HCT116 (cell line): ENCODE measurements at regions not wholly inside any gene's neighbourhood (a gene's known extent, or its start where the extent isn't known, plus 50 kb on each side); places are given as distances from the start of the nearest gene placed in this dataset.

Experiments used
- ATAC-seq: fragments of 200-7000 bp; cut with Tn5 transposase; 2 replicates; pipeline ENCODE4 v1.9.1; 2020; ENCODE audit warnings: mild to moderate bottlenecking, moderate library complexity
- BruUV-seq: library from RNA; stranded (reverse); fragments of 400-500 nt; replicated peaks from 2 replicates; lab custom pipeline; 2021; lab: Mats Ljungman, UMichigan
- CTCF ChIA-PET: fragments of 300-600 bp; sonication (Branson Sonifier 250); formaldehyde crosslinking; loops from one replicate; lab custom pipeline; 2021; ENCODE audit warnings: antibody characterized with exemption; lab: Charles Lee
- POLR2A ChIA-PET: fragments of 300-600, 350-600 bp; sonication (Branson Sonifier 250); formaldehyde crosslinking; loops from one replicate; lab custom pipeline; 2021; ENCODE audit warnings: antibody characterized with exemption; lab: Charles Lee
- RAD21 ChIA-PET, 2 experiments: fragments of 300-600 bp; sonication (Branson Sonifier 250); formaldehyde crosslinking; loops; one replicate each; lab custom pipeline; 2023; ENCODE audit warnings: low total read pairs in 2 of 2; ENCODE audit not compliant: uncharacterized antibody in 2 of 2, unreplicated experiment in 2 of 2, low non-redundant PET in 1 of 2; lab: Charles Lee
- DNase-seq: peaks from one replicate; pipeline ENCODE4 v3.0.0-alpha.2; 2010; ENCODE audit warnings: low read depth, low spot score
- H2AFZ ChIP-seq: fragments of 200-600 bp; shearing (Covaris generic), sonication (generic); 2 replicates; pipeline ENCODE4 v1.6.1; 2017; ENCODE audit warnings: low read depth, mixed run types, mixed read lengths, antibody characterized with exemption, low read length; ENCODE audit not compliant: poor library complexity, severe bottlenecking
- H3K27ac ChIP-seq: 2 replicates; pipeline ENCODE4 v1.5.1; 2012; ENCODE audit warnings: low read depth, low read length
- H3K27me3 ChIP-seq: fragments of 200-600 bp; sonication (generic); 2 replicates; pipeline ENCODE4 v1.6.1; 2016; ENCODE audit warnings: mixed run types, low read length, mixed read lengths; ENCODE audit not compliant: insufficient read depth
- H3K36me3 ChIP-seq, 2 experiments: fragments of 200-500 bp in 1 of 2; fragments of 200-600 bp in 1 of 2; sonication (Bioruptor generic) in 1 of 2; sonication (generic) in 1 of 2; 2 replicates each; pipeline versions ENCODE4 v1.5.1 to v1.6.1; 2014 to 2016; ENCODE audit warnings: low read length in 2 of 2, inconsistent platforms in 1 of 2, mixed read lengths in 1 of 2, mixed run types in 1 of 2; ENCODE audit not compliant: insufficient read depth in 2 of 2, control insufficient read depth in 1 of 2
- H3K4me1 ChIP-seq, 2 experiments: fragments of 200-600 bp in 1 of 2; sonication (generic) in 1 of 2; 2 replicates each; pipeline versions ENCODE4 v1.5.1 to v1.6.1; 2012 to 2017; ENCODE audit warnings: low read length in 2 of 2, inconsistent platforms in 1 of 2, mild to moderate bottlenecking in 1 of 2, mixed read lengths in 1 of 2, mixed run types in 1 of 2, moderate library complexity in 1 of 2; ENCODE audit not compliant: insufficient read depth in 2 of 2, control insufficient read depth in 1 of 2
- H3K4me2 ChIP-seq: fragments of 200-600 bp; sonication (generic); 2 replicates; pipeline ENCODE4 v1.6.1; 2017; ENCODE audit warnings: mixed run types, low read length, mixed read lengths
- H3K4me3 ChIP-seq, 2 experiments: fragments of 200-600 bp in 1 of 2; sonication (generic) in 1 of 2; replicated peaks in 1 of 2; 2 replicates each; pipeline ENCODE4 v1.5.1; 2011 to 2016; ENCODE audit warnings: low read length in 2 of 2, control low read depth in 1 of 2, low read depth in 1 of 2, mild to moderate bottlenecking in 1 of 2, mixed read lengths in 1 of 2, mixed run types in 1 of 2
- H3K79me2 ChIP-seq: fragments of 200-600 bp; sonication (generic); 2 replicates; pipeline ENCODE4 v1.6.1; 2017; ENCODE audit warnings: mild to moderate bottlenecking, mixed run types, low read length, moderate library complexity, mixed read lengths; ENCODE audit not compliant: insufficient read depth
- H3K9ac ChIP-seq: fragments of 200-600 bp; sonication (generic); 2 replicates; pipeline ENCODE4 v1.6.1; 2016; ENCODE audit warnings: low read length, mixed read lengths
- H3K9me2 ChIP-seq: fragments of 200-600 bp; sonication (generic), shearing (Covaris generic); 2 replicates; pipeline ENCODE4 v1.6.1; 2017; ENCODE audit warnings: mixed run types, mild to moderate bottlenecking, moderate library complexity; ENCODE audit not compliant: insufficient read depth
- H3K9me3 ChIP-seq, 2 experiments: fragments of 200-500 bp in 1 of 2; fragments of 200-600 bp in 1 of 2; sonication (Bioruptor generic) in 1 of 2; sonication (generic) in 1 of 2; 2 replicates each; pipeline ENCODE4 v1.6.1; 2014 to 2017; ENCODE audit warnings: low read length in 2 of 2, mixed read lengths in 2 of 2, inconsistent platforms in 1 of 2, low read depth in 1 of 2, mild to moderate bottlenecking in 1 of 2, mixed run types in 1 of 2, moderate library complexity in 1 of 2; ENCODE audit not compliant: control insufficient read depth in 1 of 2, insufficient read depth in 1 of 2
- H4K20me1 ChIP-seq: fragments of 200-600 bp; sonication (generic), shearing (Covaris generic); 2 replicates; pipeline ENCODE4 v1.6.1; 2017; ENCODE audit warnings: mixed run types, mild to moderate bottlenecking, moderate library complexity; ENCODE audit not compliant: insufficient read depth
- ELF1 ChIP-seq: IDR thresholded peaks from 2 replicates; pipeline ENCODE4 v1.6.1; 2012; ENCODE audit warnings: low read depth, borderline replicate concordance
- EZH2 ChIP-seq: fragments of 200-600 bp; sonication (generic); IDR thresholded peaks from 2 replicates; pipeline ENCODE4 v1.6.1; 2017; ENCODE audit warnings: antibody characterized with exemption, mixed run types
- EZH2phosphoT487 ChIP-seq: fragments of 200-600 bp; IDR thresholded peaks from 2 replicates; pipeline ENCODE4 v1.6.1; 2018; ENCODE audit warnings: antibody characterized with exemption, borderline replicate concordance
- FOSL1 ChIP-seq: IDR thresholded peaks from 2 replicates; pipeline ENCODE4 v1.6.1; 2012; ENCODE audit warnings: low read depth
- POLR2AphosphoS5 ChIP-seq: IDR thresholded peaks from 2 replicates; pipeline ENCODE4 v1.6.1; 2011; ENCODE audit warnings: mild to moderate bottlenecking, low read depth, low read length, moderate library complexity
- RAD21 ChIP-seq: IDR thresholded peaks from 2 replicates; pipeline ENCODE4 v1.6.1; 2012; ENCODE audit warnings: low read depth, mild to moderate bottlenecking
- SP1 ChIP-seq: IDR thresholded peaks from 2 replicates; pipeline ENCODE4 v1.6.1; 2012; ENCODE audit warnings: low read depth
- SRF ChIP-seq: IDR thresholded peaks from 2 replicates; pipeline ENCODE4 v1.6.1; 2012; ENCODE audit warnings: low read depth
- TCF7L2 ChIP-seq: IDR thresholded peaks from 2 replicates; pipeline ENCODE4 v1.7.0; 2011; ENCODE audit warnings: borderline replicate concordance, inconsistent platforms; ENCODE audit not compliant: insufficient read depth, insufficient read length; ENCODE audit errors: extremely low read depth
- YY1 ChIP-seq: IDR thresholded peaks from 2 replicates; pipeline ENCODE4 v1.6.1; 2011; ENCODE audit warnings: low read length, low read depth, moderate library complexity, mild to moderate bottlenecking; ENCODE audit not compliant: insufficient replicate concordance; ENCODE audit errors: extremely low read depth
- ZFX ChIP-seq: fragments of 450-650 bp; IDR thresholded peaks from 2 replicates; pipeline ENCODE4 v1.6.1; 2017
- ZNF274 ChIP-seq: fragments of 200-500 bp; sonication (Bioruptor generic); IDR thresholded peaks from 2 replicates; pipeline ENCODE4 v1.6.1; 2014; ENCODE audit warnings: mild to moderate bottlenecking, low read depth, low read length, inconsistent platforms
- intact Hi-C: fragments of 100-400 bp; cut with micrococcal nuclease; formaldehyde crosslinking; loops from 2 replicates; pipeline ENCODE4 v1.10.0; 2022
- TF ChIP-seq, protein P1 (sequence below): IDR thresholded peaks from 2 replicates; pipeline ENCODE4 v1.6.1; 2012

DNA sequence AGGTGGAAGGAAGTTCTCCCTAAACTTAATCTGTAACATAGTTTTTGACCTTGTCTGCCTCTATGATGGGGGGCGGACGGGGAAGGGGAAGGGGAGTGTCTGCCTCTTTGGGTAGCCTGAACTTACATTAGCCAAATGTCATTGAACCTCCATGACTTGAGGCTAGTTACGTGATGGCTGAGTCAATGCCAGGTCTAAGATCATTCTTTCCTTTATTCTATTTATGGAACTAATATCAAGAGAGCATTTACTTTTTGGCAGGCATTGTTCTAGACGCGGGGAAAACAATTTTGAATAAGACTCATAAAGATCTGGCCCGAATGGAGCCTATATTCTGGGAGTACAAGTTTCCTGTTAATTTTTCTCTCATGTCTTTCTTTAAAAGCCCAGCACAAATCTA is 340.7 kb upstream of the C2CD4B start:
- Histone ChIP-seq H3K9me3 (no peaks in the 10 kb centered on the region), H3K79me2 (no peaks in the 10 kb centered on the region), H4K20me1 (no peaks in the 10 kb centered on the region), H3K27ac (no peak overlapping the region), H3K9ac (no peak overlapping the region), H3K4me1 (peaks cover 3 to 8% of the 10 kb centered on the region in 2 experiments; a peak in 3 of 4 replicates), H2AFZ (no peak overlapping the region), H3K4me3 (no peak overlapping the region), H3K4me2 (no peak overlapping the region), H3K9me2 (no peaks in the 10 kb centered on the region), H3K27me3 (no peaks in the 10 kb centered on the region; the same call in 1 of the 2 replicates), H3K36me3 (no peaks in the 10 kb centered on the region)
- CTCF ChIA-PET, result no interaction called here
- RAD21 ChIA-PET, result no interaction called here
- POLR2A ChIA-PET, result no interaction called here
- no peak for ATAC-seq
- intact Hi-C loops, result no loop called here
- no TSS peak for BruUV-seq
- TF ChIP-seq EZH2, result no peak
- no peak for DNase-seq

DNA sequence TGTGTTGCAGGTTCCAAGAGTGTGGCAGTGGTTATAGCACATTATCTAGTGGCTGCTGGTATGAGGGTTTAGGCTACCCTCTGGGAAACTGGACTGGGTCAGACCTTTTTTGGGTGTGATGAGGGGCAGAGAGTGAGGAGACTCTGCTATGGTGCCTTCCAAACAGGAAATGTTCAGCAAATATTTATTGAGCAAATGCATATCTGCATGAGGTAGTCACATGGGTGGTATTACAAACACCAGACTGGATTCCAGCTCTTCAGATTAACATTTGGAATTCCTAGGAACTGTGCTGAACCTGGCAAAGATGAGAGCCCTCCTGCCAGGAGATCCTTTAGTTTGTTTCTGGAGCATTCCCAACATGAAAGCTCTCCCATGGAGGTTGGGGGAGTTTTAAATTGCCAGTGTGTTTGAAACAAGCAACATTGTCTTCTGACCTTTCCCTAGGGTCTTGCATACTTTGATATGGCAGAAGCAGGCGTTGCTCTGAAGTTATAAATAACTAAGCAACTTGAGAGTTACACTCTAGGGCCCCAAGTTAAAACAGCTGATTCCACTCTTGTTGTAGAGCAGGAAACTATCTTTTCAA is 341.2 kb upstream of the C2CD4B start:
- no peaks in the 10 kb centered on the region for H3K9me3 ChIP-seq
- TF ChIP-seq RAD21 (no peak), ZNF274 (no peak), SP1 (no peak), SRF (no peak), EZH2phosphoT487 (no peak), TCF7L2 (no peak), POLR2AphosphoS5 (no peak), ELF1 (no peak), FOSL1 (no peak), ZFX (no peak), YY1 (no peak)
- TF ChIP-seq, protein P1, sequence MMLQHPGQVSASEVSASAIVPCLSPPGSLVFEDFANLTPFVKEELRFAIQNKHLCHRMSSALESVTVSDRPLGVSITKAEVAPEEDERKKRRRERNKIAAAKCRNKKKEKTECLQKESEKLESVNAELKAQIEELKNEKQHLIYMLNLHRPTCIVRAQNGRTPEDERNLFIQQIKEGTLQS, result no peak
- intact Hi-C loops, result no loop called here
- H3K79me2 ChIP-seq, result no peaks in the 10 kb centered on the region
- DNase-seq, result no peak
- no peaks in the 10 kb centered on the region for H3K9me2 ChIP-seq
- ChIA-PET POLR2A (no interaction called here), CTCF (no interaction called here), RAD21 (no interaction called here)
- H3K36me3 ChIP-seq, result no peaks in the 10 kb centered on the region
- no peak overlapping the region for H3K4me3 ChIP-seq
- H3K4me2 ChIP-seq, result no peak overlapping the region; the same call in 1 of the 2 replicates
- no peaks in the 10 kb centered on the region for H4K20me1 ChIP-seq
- BruUV-seq, result no TSS peak
- no peak for ATAC-seq
- no peaks in the 10 kb centered on the region; the same call in 1 of the 2 replicates for H3K27me3 ChIP-seq
- no peak overlapping the region for H3K9ac ChIP-seq
- H2AFZ ChIP-seq, result no peak overlapping the region
- H3K4me1 ChIP-seq, result peaks cover 3 to 8% of the 10 kb centered on the region in 2 experiments; a peak in 3 of 4 replicates
- H3K27ac ChIP-seq, result no peak overlapping the region
